H1 (cell line): ENCODE measurements at regions not wholly inside any gene's neighbourhood (a gene's known extent, or its start where the extent isn't known, plus 50 kb on each side); places are given as distances from the start of the nearest gene placed in this dataset.

Experiments
- CTCF ChIA-PET: fragments of 300-600 bp; sonication (Branson Sonifier 250); formaldehyde crosslinking; loops from one replicate; lab custom pipeline; 2021; ENCODE audit not compliant: partially characterized antibody; lab: Charles Lee
- POLR2A ChIA-PET: fragments of 300-600 bp; sonication (Branson Sonifier 250); formaldehyde crosslinking; loops from one replicate; lab custom pipeline; 2021; ENCODE audit warnings: inconsistent platforms; ENCODE audit not compliant: partially characterized antibody; lab: Charles Lee
- DNase-seq, 2 experiments: peaks; one replicate each; pipeline versions ENCODE4 v3.0.0 to v3.0.0-alpha.2; 2010 to 2022; ENCODE audit warnings: low spot score in 2 of 2, low read depth in 1 of 2, mixed read lengths in 1 of 2
- FAIRE-seq: peaks from 2 replicates; lab custom pipeline; 2011; peaks lifted over from hg19 to GRCh38; lab: Jason Lieb, UNC
- H2AFZ ChIP-seq: 2 replicates; pipeline ENCODE4 v1.8.1; 2012; ENCODE audit warnings: low read length, inconsistent platforms
- H2AK5ac ChIP-seq: 2 replicates; pipeline ENCODE4 v1.6.1; 2013; ENCODE audit warnings: low read depth, low read length
- H2BK120ac ChIP-seq: replicated peaks from 2 replicates; pipeline ENCODE3; 2013; ENCODE audit warnings: low read depth, low read length, inconsistent platforms
- H2BK12ac ChIP-seq: 2 replicates; pipeline ENCODE4 v1.6.1; 2013; ENCODE audit warnings: low read depth, low read length
- H2BK15ac ChIP-seq: 2 replicates; pipeline ENCODE4 v1.6.1; 2013; ENCODE audit warnings: low read length
- H2BK20ac ChIP-seq: 2 replicates; pipeline ENCODE4 v1.6.1; 2013; ENCODE audit warnings: low read length
- H2BK5ac ChIP-seq: 2 replicates; pipeline ENCODE4 v1.6.1; 2013; ENCODE audit warnings: low read depth, low read length
- H3K14ac ChIP-seq: 2 replicates; pipeline ENCODE4 v1.6.1; 2013; ENCODE audit warnings: inconsistent platforms; ENCODE audit not compliant: insufficient read length
- H3K18ac ChIP-seq: 2 replicates; pipeline ENCODE4 v1.6.1; 2013; ENCODE audit warnings: low read length; ENCODE audit errors: extremely low read depth
- H3K23ac ChIP-seq: 2 replicates; pipeline ENCODE4 v1.6.1; 2013; ENCODE audit warnings: inconsistent platforms; ENCODE audit not compliant: insufficient read length
- H3K23me2 ChIP-seq: 2 replicates; pipeline ENCODE4 v1.6.1; 2013; ENCODE audit warnings: low read depth, low read length
- H3K27ac ChIP-seq: 2 replicates; pipeline ENCODE4 v1.6.1; 2011; ENCODE audit warnings: low read depth, low read length, inconsistent platforms
- H3K27me3 ChIP-seq, 4 experiments: replicated peaks in 1 of 4; 1 replicate in 1 of 4; 2 replicates in 3 of 4; pipeline versions ENCODE4 v1.6.1 to v1.8.1; 2011 to 2013; ENCODE audit warnings: low read length in 3 of 4, mild to moderate bottlenecking in 3 of 4, inconsistent platforms in 2 of 4, mixed read lengths in 2 of 4, moderate library complexity in 1 of 4; ENCODE audit not compliant: control insufficient read depth in 3 of 4, insufficient read depth in 3 of 4; ENCODE audit errors: extremely low read depth in 1 of 4
- H3K36me3 ChIP-seq, 4 experiments: 2 replicates each; pipeline versions ENCODE4 v1.6.1 to v1.8.1; 2011 to 2013; ENCODE audit warnings: mild to moderate bottlenecking in 4 of 4, low read length in 3 of 4, moderate library complexity in 2 of 4, control low read depth in 1 of 4, inconsistent platforms in 1 of 4; ENCODE audit not compliant: insufficient read depth in 4 of 4, control insufficient read depth in 2 of 4
- H3K4ac ChIP-seq: replicated peaks from 2 replicates; pipeline ENCODE3; 2013; ENCODE audit warnings: low read length, low read depth, mixed read lengths, inconsistent platforms; ENCODE audit not compliant: insufficient read length
- H3K4me1 ChIP-seq, 4 experiments: replicated peaks in 1 of 4; 1 replicate in 1 of 4; 2 replicates in 3 of 4; pipeline versions ENCODE4 v1.6.1 to v1.8.1; 2011 to 2013; ENCODE audit warnings: low read length in 3 of 4, inconsistent platforms in 2 of 4, mixed read lengths in 1 of 4; ENCODE audit not compliant: insufficient read depth in 4 of 4, control insufficient read depth in 3 of 4
- H3K4me2 ChIP-seq, 2 experiments: 2 replicates each; pipeline versions ENCODE4 v1.6.1 to v1.8.1; 2011 to 2013; ENCODE audit warnings: low read depth in 2 of 2, low read length in 2 of 2, control low read depth in 1 of 2, inconsistent platforms in 1 of 2, mild to moderate bottlenecking in 1 of 2; ENCODE audit not compliant: insufficient read depth in 1 of 2
- H3K4me3 ChIP-seq, 4 experiments: fragments of 200-600, 300-600 bp in 1 of 4; sonication (generic), shearing (Covaris generic), sonication (Bioruptor Twin) in 1 of 4; 2 replicates each; pipeline versions ENCODE4 v1.5.1 to v1.8.1; 2011 to 2016; ENCODE audit warnings: low read length in 4 of 4, low read depth in 3 of 4, control low read depth in 2 of 4, inconsistent platforms in 2 of 4, mild to moderate bottlenecking in 2 of 4, mixed read lengths in 1 of 4, moderate library complexity in 1 of 4; ENCODE audit not compliant: insufficient read depth in 2 of 4; ENCODE audit errors: extremely low read depth in 1 of 4
- H3K56ac ChIP-seq: replicated peaks from 2 replicates; pipeline ENCODE3; 2013; ENCODE audit warnings: low read depth, mild to moderate bottlenecking, mixed read lengths, low read length, inconsistent platforms; ENCODE audit not compliant: insufficient read length
- H3K79me1 ChIP-seq: 2 replicates; pipeline ENCODE4 v1.6.1; 2013; ENCODE audit warnings: low read depth, low read length, control low read depth
- H3K79me2 ChIP-seq, 2 experiments: 2 replicates each; pipeline versions ENCODE4 v1.6.1 to v1.8.1; 2012 to 2013; ENCODE audit warnings: low read length in 2 of 2, mild to moderate bottlenecking in 2 of 2, inconsistent platforms in 1 of 2; ENCODE audit not compliant: insufficient read depth in 2 of 2, control insufficient read depth in 1 of 2
- H3K9ac ChIP-seq, 4 experiments: replicated peaks in 1 of 4; 1 replicate in 1 of 4; 2 replicates in 3 of 4; pipeline versions ENCODE4 v1.6.1 to v1.8.1; 2011 to 2013; ENCODE audit warnings: low read depth in 3 of 4, low read length in 3 of 4, control low read depth in 2 of 4, mild to moderate bottlenecking in 2 of 4, moderate library complexity in 2 of 4, inconsistent platforms in 1 of 4; ENCODE audit errors: extremely low read depth in 1 of 4
- H3K9me3 ChIP-seq, 2 experiments: 2 replicates each; pipeline versions ENCODE4 v1.6.1 to v1.8.1; 2012 to 2013; ENCODE audit warnings: mild to moderate bottlenecking in 2 of 2, moderate library complexity in 2 of 2, control low read depth in 1 of 2, inconsistent platforms in 1 of 2, low read depth in 1 of 2, low read length in 1 of 2, mixed read lengths in 1 of 2; ENCODE audit not compliant: insufficient read depth in 2 of 2
- H4K20me1 ChIP-seq, 2 experiments: replicated peaks in 1 of 2; 2 replicates each; pipeline versions ENCODE3 to v1.8.1; 2011 to 2013; ENCODE audit warnings: inconsistent platforms in 2 of 2, low read length in 2 of 2, mild to moderate bottlenecking in 1 of 2; ENCODE audit not compliant: insufficient read depth in 2 of 2, control insufficient read depth in 1 of 2
- H4K5ac ChIP-seq: 2 replicates; pipeline ENCODE4 v1.6.1; 2013; ENCODE audit warnings: low read length, low read depth, mixed read lengths, inconsistent platforms; ENCODE audit not compliant: insufficient read length
- H4K8ac ChIP-seq: 2 replicates; pipeline ENCODE4 v1.8.0; 2013; ENCODE audit warnings: mild to moderate bottlenecking, moderate library complexity, low read length, inconsistent platforms; ENCODE audit not compliant: insufficient read depth; ENCODE audit errors: extremely low read depth
- H4K91ac ChIP-seq: replicated peaks from 2 replicates; pipeline ENCODE3; 2013; ENCODE audit warnings: low read length, mixed read lengths, inconsistent platforms; ENCODE audit not compliant: insufficient read length
- CEBPB ChIP-seq: IDR thresholded peaks from 2 replicates; pipeline ENCODE4 v1.6.1; 2012; ENCODE audit warnings: low read depth, low read length
- CHD2 ChIP-seq: IDR thresholded peaks from 2 replicates; pipeline ENCODE4 v1.6.1; 2012; ENCODE audit warnings: low read length, improper control_type of control experiment
- EP300 ChIP-seq, 2 experiments: IDR thresholded peaks; 1 replicate in 1 of 2; 2 replicates in 1 of 2; pipeline ENCODE4 v1.6.1; 2011 to 2012; ENCODE audit warnings: low read depth in 2 of 2, low read length in 2 of 2, mild to moderate bottlenecking in 2 of 2, borderline replicate concordance in 1 of 2, inconsistent platforms in 1 of 2, moderate library complexity in 1 of 2
- JUND ChIP-seq: IDR thresholded peaks from 2 replicates; pipeline ENCODE4 v1.6.1; 2011; ENCODE audit warnings: mild to moderate bottlenecking, improper control_type of control experiment, low read length
- RBBP5 ChIP-seq: IDR thresholded peaks from 2 replicates; pipeline ENCODE4 v1.7.1; 2012; ENCODE audit warnings: low read depth, mild to moderate bottlenecking, inconsistent platforms, low read length, moderate library complexity, borderline replicate concordance
- SIN3A ChIP-seq, 2 experiments: IDR thresholded peaks in 1 of 2; conservative IDR thresholded peaks in 1 of 2; 2 replicates each; pipeline ENCODE4 v1.6.1; 2011 to 2012; ENCODE audit warnings: low read length in 2 of 2, improper control_type of control experiment in 1 of 2, low read depth in 1 of 2, mild to moderate bottlenecking in 1 of 2
- SP4 ChIP-seq: IDR thresholded peaks from 2 replicates; pipeline ENCODE4 v1.6.1; 2012; ENCODE audit warnings: low read length, inconsistent platforms
- SUZ12 ChIP-seq: fragments of 200-600 bp; sonication (generic); IDR thresholded peaks from 2 replicates; pipeline ENCODE4 v1.6.1; 2012; ENCODE audit warnings: mild to moderate bottlenecking, inconsistent platforms, low read length, moderate library complexity, mixed read lengths
- TAF7 ChIP-seq: optimal IDR thresholded peaks from 2 replicates; pipeline ENCODE3; 2011; ENCODE audit warnings: low read depth, mild to moderate bottlenecking, inconsistent platforms, low read length, moderate library complexity, borderline replicate concordance
- YY1 ChIP-seq: IDR thresholded peaks from 2 replicates; pipeline ENCODE4 v1.6.1; 2011; ENCODE audit warnings: low read depth, mild to moderate bottlenecking, low read length
- WGBS, 2 experiments: shearing (Covaris generic) in 1 of 2; methylation state at CpG; one replicate each; pipeline versions ENCODE4 v1.1.6 to v1.1.7; 2013 to 2015; ENCODE audit warnings: low lambda C conversion rate in 2 of 2, mixed read lengths in 2 of 2, inconsistent platforms in 1 of 2, low coverage in 1 of 2, missing lambda C conversion rate in 1 of 2; ENCODE audit not compliant: insufficient replicate concordance in 2 of 2, insufficient coverage in 1 of 2, insufficient read length in 1 of 2; ENCODE audit errors: extremely low coverage in 1 of 2, missing lambda C conversion rate in 1 of 2; 5-methylcytosine and 5-hydroxymethylcytosine counted together
- TF ChIP-seq, protein P1 (sequence below): IDR thresholded peaks from 2 replicates; pipeline ENCODE4 v1.6.1; 2012; ENCODE audit warnings: inconsistent platforms
- TF ChIP-seq, protein P2 (sequence below), 3 experiments: IDR thresholded peaks; 1 replicate in 2 of 3; 2 replicates in 1 of 3; pipeline versions ENCODE4 v1.5.1 to v1.6.1; 2011; ENCODE audit warnings: low read length in 3 of 3, mild to moderate bottlenecking in 3 of 3, inconsistent platforms in 2 of 3, low read depth in 1 of 3, moderate library complexity in 1 of 3; ENCODE audit not compliant: insufficient read depth in 1 of 3; ENCODE audit errors: control extremely low read depth in 1 of 3

DNA sequence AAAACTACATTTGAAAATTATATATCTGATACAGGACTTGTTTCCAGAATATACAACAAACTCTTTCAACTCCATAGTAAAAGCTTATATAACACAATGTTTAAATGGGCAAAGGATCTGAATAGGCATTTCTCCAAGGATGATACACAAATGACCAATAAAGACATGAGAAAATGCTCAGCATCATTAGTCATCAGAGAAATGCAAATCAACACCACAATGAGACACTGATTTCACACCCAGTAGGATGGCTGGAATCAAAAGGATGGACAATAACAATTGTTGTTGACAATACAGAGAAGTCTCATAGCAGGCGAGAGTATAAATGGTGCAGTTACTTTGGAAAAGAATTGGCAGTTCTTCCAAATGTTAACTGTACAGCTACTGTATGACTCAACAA lies 394.9 kb downstream of the BCL11B start:
- Histone ChIP-seq H2BK15ac (no peak overlapping the region), H3K79me2 (no peaks in the 10 kb centered on the region), H3K4me1 (no peaks in the 10 kb centered on the region), H3K27ac (no peak overlapping the region), H3K18ac (no peak overlapping the region), H3K4ac (no peak overlapping the region), H3K23me2 (no peaks in the 10 kb centered on the region), H4K91ac (no peak overlapping the region), H4K20me1 (no peaks in the 10 kb centered on the region), H2BK20ac (no peak overlapping the region), H3K23ac (no peak overlapping the region), H3K79me1 (no peaks in the 10 kb centered on the region), H3K4me3 (no peak overlapping the region), H2BK5ac (no peak overlapping the region), H2AFZ (no peak overlapping the region), H3K9me3 (no peaks in the 10 kb centered on the region), H2BK12ac (no peak overlapping the region), H4K8ac (no peak overlapping the region), H3K27me3 (no peaks in the 10 kb centered on the region), H2BK120ac (no peak overlapping the region), H3K56ac (no peak overlapping the region), H2AK5ac (no peak overlapping the region), H3K4me2 (no peak overlapping the region), H3K14ac (no peak overlapping the region), H4K5ac (no peak overlapping the region), H3K36me3 (no peaks in the 10 kb centered on the region), H3K9ac (no peak overlapping the region)
- ChIA-PET CTCF (no interaction called here), POLR2A (no interaction called here)
- 100% methylated on average over 1 of the region's 1 CpG; no CpG with 5 or more reads in 1 of the 2 experiments for WGBS, 2 experiments
- DNase-seq (no peak), FAIRE-seq (no peak)
- no peak for TF ChIP-seq SIN3A (conservative IDR thresholded peaks at IDR 0.05 in 1 of 2, IDR thresholded peaks at IDR 0.05 in 1 of 2; ENCODE audit: low read depth in 1 of 2, low read length in 2 of 2)
- TF ChIP-seq CEBPB: no peak
- TF ChIP-seq CHD2: no peak
- TF ChIP-seq, protein P1, sequence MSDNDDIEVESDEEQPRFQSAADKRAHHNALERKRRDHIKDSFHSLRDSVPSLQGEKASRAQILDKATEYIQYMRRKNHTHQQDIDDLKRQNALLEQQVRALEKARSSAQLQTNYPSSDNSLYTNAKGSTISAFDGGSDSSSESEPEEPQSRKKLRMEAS: no peak
- no peak for TF ChIP-seq EP300 (IDR thresholded peaks at IDR 0.05; ENCODE audit: borderline replicate concordance in 1 of 2, low read depth in 2 of 2, low read length in 2 of 2)
- TF ChIP-seq, protein P2, sequence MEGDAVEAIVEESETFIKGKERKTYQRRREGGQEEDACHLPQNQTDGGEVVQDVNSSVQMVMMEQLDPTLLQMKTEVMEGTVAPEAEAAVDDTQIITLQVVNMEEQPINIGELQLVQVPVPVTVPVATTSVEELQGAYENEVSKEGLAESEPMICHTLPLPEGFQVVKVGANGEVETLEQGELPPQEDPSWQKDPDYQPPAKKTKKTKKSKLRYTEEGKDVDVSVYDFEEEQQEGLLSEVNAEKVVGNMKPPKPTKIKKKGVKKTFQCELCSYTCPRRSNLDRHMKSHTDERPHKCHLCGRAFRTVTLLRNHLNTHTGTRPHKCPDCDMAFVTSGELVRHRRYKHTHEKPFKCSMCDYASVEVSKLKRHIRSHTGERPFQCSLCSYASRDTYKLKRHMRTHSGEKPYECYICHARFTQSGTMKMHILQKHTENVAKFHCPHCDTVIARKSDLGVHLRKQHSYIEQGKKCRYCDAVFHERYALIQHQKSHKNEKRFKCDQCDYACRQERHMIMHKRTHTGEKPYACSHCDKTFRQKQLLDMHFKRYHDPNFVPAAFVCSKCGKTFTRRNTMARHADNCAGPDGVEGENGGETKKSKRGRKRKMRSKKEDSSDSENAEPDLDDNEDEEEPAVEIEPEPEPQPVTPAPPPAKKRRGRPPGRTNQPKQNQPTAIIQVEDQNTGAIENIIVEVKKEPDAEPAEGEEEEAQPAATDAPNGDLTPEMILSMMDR (IDR thresholded peaks at IDR 0.05; ENCODE audit: control extremely low read depth in 1 of 3, insufficient read depth in 1 of 3, low read depth in 1 of 3, low read length in 3 of 3): no peak
- TF ChIP-seq TAF7: no peak
- no peak for TF ChIP-seq RBBP5
- no peak for TF ChIP-seq JUND
- no peak for TF ChIP-seq YY1
- TF ChIP-seq SP4: no peak
- no peak for TF ChIP-seq SUZ12
